Trophoblast cell (in vitro differentiated cells and primary cell): ENCODE measurements at regions not wholly inside any gene's neighbourhood (a gene's known extent, or its start where the extent isn't known, plus 50 kb on each side); places are given as distances from the start of the nearest gene placed in this dataset.

Experiments
- DNase-seq, 2 donors: peaks; one replicate each; pipeline ENCODE4 v3.0.0-alpha.2; 2016
- H2AFZ ChIP-seq: 2 replicates; pipeline ENCODE4 v1.6.1; 2013; ENCODE audit warnings: low read length, moderate library complexity, mild to moderate bottlenecking; ENCODE audit not compliant: insufficient read depth, poor library complexity
- H2AK5ac ChIP-seq: 2 replicates; pipeline ENCODE4 v1.6.1; 2013; ENCODE audit warnings: mild to moderate bottlenecking, low read length
- H2BK120ac ChIP-seq: 2 replicates; pipeline ENCODE4 v1.6.1; 2013; ENCODE audit warnings: low read length, mild to moderate bottlenecking, moderate library complexity; ENCODE audit not compliant: insufficient read depth, poor library complexity
- H2BK12ac ChIP-seq: 2 replicates; pipeline ENCODE4 v1.6.1; 2013; ENCODE audit warnings: mild to moderate bottlenecking, low read length, moderate library complexity
- H2BK5ac ChIP-seq: 2 replicates; pipeline ENCODE4 v1.6.1; 2013; ENCODE audit warnings: low read length, low read depth, moderate library complexity, mild to moderate bottlenecking; ENCODE audit not compliant: poor library complexity
- H3K14ac ChIP-seq: 2 replicates; pipeline ENCODE4 v1.6.1; 2013; ENCODE audit warnings: mild to moderate bottlenecking, low read length
- H3K18ac ChIP-seq: 2 replicates; pipeline ENCODE4 v1.6.1; 2013; ENCODE audit warnings: mild to moderate bottlenecking, low read length
- H3K23ac ChIP-seq: 2 replicates; pipeline ENCODE4 v1.6.1; 2013; ENCODE audit warnings: low read length
- H3K27ac ChIP-seq: 2 replicates; pipeline ENCODE4 v1.5.1; 2013; ENCODE audit warnings: low read depth, mild to moderate bottlenecking, inconsistent platforms, low read length, moderate library complexity
- H3K27me3 ChIP-seq: 2 replicates; pipeline ENCODE4 v1.6.1; 2013; ENCODE audit warnings: inconsistent platforms, mild to moderate bottlenecking, low read length, moderate library complexity; ENCODE audit not compliant: insufficient read depth
- H3K36me3 ChIP-seq, 2 experiments: 1 replicate in 1 of 2; 2 replicates in 1 of 2; pipeline ENCODE4 v1.6.1; 2013; ENCODE audit warnings: low read length in 2 of 2, mild to moderate bottlenecking in 2 of 2, moderate library complexity in 1 of 2; ENCODE audit not compliant: insufficient read depth in 2 of 2, control insufficient read depth in 1 of 2
- H3K4ac ChIP-seq: 2 replicates; pipeline ENCODE4 v1.6.1; 2013; ENCODE audit warnings: low read depth, mild to moderate bottlenecking, low read length, moderate library complexity
- H3K4me1 ChIP-seq, 2 experiments: 1 replicate in 1 of 2; 2 replicates in 1 of 2; pipeline ENCODE4 v1.6.1; 2013; ENCODE audit warnings: low read length in 2 of 2, mild to moderate bottlenecking in 2 of 2, moderate library complexity in 1 of 2; ENCODE audit not compliant: insufficient read depth in 2 of 2, control insufficient read depth in 1 of 2
- H3K4me2 ChIP-seq: 2 replicates; pipeline ENCODE4 v1.6.1; 2013; ENCODE audit warnings: inconsistent platforms, mild to moderate bottlenecking, low read length, moderate library complexity
- H3K4me3 ChIP-seq: 2 replicates; pipeline ENCODE4 v1.5.1; 2013; ENCODE audit warnings: mild to moderate bottlenecking, low read depth, low read length, inconsistent platforms
- H3K79me1 ChIP-seq: one replicate; pipeline ENCODE4 v1.6.1; 2013; ENCODE audit warnings: low read length
- H3K79me2 ChIP-seq: 2 replicates; pipeline ENCODE4 v1.6.1; 2013; ENCODE audit warnings: low read length, mild to moderate bottlenecking; ENCODE audit not compliant: control insufficient read depth, insufficient read depth, poor library complexity
- H3K9ac ChIP-seq: 2 replicates; pipeline ENCODE4 v1.6.1; 2013; ENCODE audit warnings: mild to moderate bottlenecking, low read length
- H3K9me3 ChIP-seq: 2 replicates; pipeline ENCODE4 v1.6.1; 2013; ENCODE audit warnings: low read depth, mild to moderate bottlenecking, control low read depth, inconsistent platforms, low read length; ENCODE audit not compliant: insufficient read depth
- H4K12ac ChIP-seq: 2 replicates; pipeline ENCODE4 v1.6.1; 2013; ENCODE audit warnings: low read depth, mild to moderate bottlenecking, low read length, moderate library complexity
- H4K8ac ChIP-seq: 2 replicates; pipeline ENCODE4 v1.6.1; 2013; ENCODE audit warnings: low read depth, mild to moderate bottlenecking, low read length, moderate library complexity
- H4K91ac ChIP-seq: one replicate; pipeline ENCODE4 v1.6.1; 2013; ENCODE audit warnings: low read depth, mild to moderate bottlenecking, low read length, moderate library complexity
- whole genome bisulfite sequencing: extraction: QIAGEN DNeasy Blood & Tissue Kit; methylation state at CpG from one replicate; pipeline ENCODE4 v1.1.7; 2013; ENCODE audit warnings: missing lambda C conversion rate; ENCODE audit not compliant: insufficient read length, insufficient coverage; ENCODE audit errors: extremely low coverage; 5-methylcytosine and 5-hydroxymethylcytosine counted together

DNA sequence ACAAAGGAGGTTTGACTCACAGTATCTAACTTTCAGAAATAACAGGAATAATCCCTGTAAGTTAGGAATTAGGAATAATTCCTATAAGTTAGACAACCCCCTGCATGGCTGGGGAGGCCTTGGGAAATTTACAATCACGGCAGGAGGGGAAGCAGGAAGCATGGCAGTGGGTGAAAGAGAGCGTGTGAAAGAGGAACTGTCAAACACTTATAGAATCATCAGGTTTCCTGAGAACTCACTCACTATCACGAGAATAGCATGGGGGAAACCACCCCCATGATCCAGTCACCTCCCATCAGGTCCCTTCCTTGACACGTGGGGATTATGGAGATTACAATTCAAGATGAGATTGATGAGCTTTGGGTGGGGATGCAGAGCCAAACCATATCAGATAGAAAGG lies 385.5 kb downstream of the IL20RB start:
- Histone ChIP-seq H2BK12ac (no peak overlapping the region), H2BK120ac (no peak overlapping the region), H4K91ac (no peak overlapping the region), H2BK5ac (no peak overlapping the region), H2AFZ (no peak overlapping the region), H3K4me3 (no peak overlapping the region), H3K4ac (no peak overlapping the region), H3K14ac (no peak overlapping the region), H4K8ac (no peak overlapping the region), H3K27me3 (no peaks in the 10 kb centered on the region), H3K18ac (no peak overlapping the region), H3K4me1 (no peaks in the 10 kb centered on the region), H2AK5ac (no peak overlapping the region), H4K12ac (no peak overlapping the region), H3K9ac (no peak overlapping the region), H3K36me3 (peaks cover 0 to 2% of the 10 kb centered on the region in 2 experiments), H3K27ac (no peak overlapping the region), H3K4me2 (no peak overlapping the region), H3K79me1 (no peaks in the 10 kb centered on the region), H3K79me2 (no peaks in the 10 kb centered on the region), H3K23ac (no peak overlapping the region), H3K9me3 (peaks cover 6% of the 10 kb centered on the region)
- WGBS = no CpG with 5 or more reads among the region's 4 CpGs
- DNase-seq = no peak

DNA sequence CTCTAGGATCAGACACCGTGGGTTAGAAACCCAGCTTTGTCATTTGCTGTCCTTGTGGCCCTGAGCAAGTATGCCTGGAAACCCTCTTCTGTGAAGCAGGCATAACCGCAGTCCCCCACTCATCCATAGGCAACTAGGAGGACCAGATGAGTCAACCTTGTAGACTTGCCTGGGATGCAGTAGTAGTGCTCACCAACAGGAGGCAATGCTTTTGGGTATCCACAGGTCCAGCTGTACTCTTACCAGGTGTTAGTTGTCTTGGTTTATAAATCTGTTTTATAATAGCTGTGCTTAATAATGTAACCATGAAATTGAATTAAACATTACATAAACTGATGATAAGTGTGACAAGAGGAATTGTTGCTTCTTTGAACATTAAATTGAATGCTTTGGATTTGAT lies 389.3 kb downstream of the IL20RB start:
- peak in 1 of 2 donors; percentile 3 for DNase-seq
- no peak overlapping the region for H3K9ac ChIP-seq
- no peak overlapping the region for H4K12ac ChIP-seq
- no peaks in the 10 kb centered on the region for H3K79me2 ChIP-seq
- H2AFZ ChIP-seq = no peak overlapping the region
- H3K23ac ChIP-seq = no peak overlapping the region
- WGBS = no CpG with 5 or more reads among the region's 2 CpGs
- H3K27ac ChIP-seq = no peak overlapping the region
- H3K9me3 ChIP-seq = peaks cover 1% of the 10 kb centered on the region
- no peaks in the 10 kb centered on the region for H3K4me1 ChIP-seq
- H3K79me1 ChIP-seq = no peaks in the 10 kb centered on the region
- no peak overlapping the region for H2BK12ac ChIP-seq
- H3K4me3 ChIP-seq = no peak overlapping the region
- no peak overlapping the region for H3K18ac ChIP-seq
- no peak overlapping the region for H2BK120ac ChIP-seq
- no peak overlapping the region for H3K4ac ChIP-seq
- H2AK5ac ChIP-seq = no peak overlapping the region
- H4K8ac ChIP-seq = no peak overlapping the region
- no peak overlapping the region for H3K14ac ChIP-seq
- no peak overlapping the region for H2BK5ac ChIP-seq
- no peaks in the 10 kb centered on the region for H3K36me3 ChIP-seq
- H3K27me3 ChIP-seq = no peaks in the 10 kb centered on the region
- H3K4me2 ChIP-seq = no peak overlapping the region
- no peak overlapping the region for H4K91ac ChIP-seq

DNA sequence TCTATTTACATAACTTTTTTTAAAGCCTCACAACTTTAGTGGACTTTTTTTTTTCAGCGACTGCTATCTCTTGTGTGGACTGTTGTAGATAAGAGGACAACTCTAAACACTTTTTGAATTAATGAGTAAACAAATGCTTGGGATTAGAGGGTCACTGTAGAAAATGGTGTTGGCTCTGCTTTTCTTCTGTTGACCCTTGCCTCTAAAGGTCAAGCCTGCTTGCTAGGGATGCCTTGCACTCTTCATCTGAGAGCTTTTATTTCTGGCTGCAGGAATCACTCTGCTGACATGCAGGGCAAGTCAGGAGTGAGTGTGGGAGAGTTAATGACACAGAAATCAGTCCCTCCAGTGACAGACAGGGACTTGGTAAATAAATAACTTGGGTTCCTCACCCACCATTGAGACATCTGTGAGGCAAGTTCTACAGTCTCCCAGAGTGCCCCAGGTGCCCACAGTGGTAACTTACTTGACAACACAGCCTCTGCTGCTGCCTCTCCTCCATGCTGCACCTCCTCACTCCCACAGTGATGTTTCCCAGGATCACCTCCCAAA lies 390.1 kb downstream of the IL20RB start:
- no peak overlapping the region for H3K23ac ChIP-seq
- H3K36me3 ChIP-seq = no peaks in the 10 kb centered on the region
- no peaks in the 10 kb centered on the region for H3K9me3 ChIP-seq
- H2AFZ ChIP-seq = no peak overlapping the region
- H3K4me3 ChIP-seq = no peak overlapping the region
- H4K8ac ChIP-seq = no peak overlapping the region
- H2BK5ac ChIP-seq = no peak overlapping the region
- H3K79me2 ChIP-seq = no peaks in the 10 kb centered on the region
- H2BK12ac ChIP-seq = no peak overlapping the region
- H3K4ac ChIP-seq = no peak overlapping the region
- H3K18ac ChIP-seq = no peak overlapping the region
- no peak overlapping the region for H3K27ac ChIP-seq
- no peaks in the 10 kb centered on the region for H3K79me1 ChIP-seq
- no peak overlapping the region for H3K4me2 ChIP-seq
- H3K9ac ChIP-seq = no peak overlapping the region
- no peak for DNase-seq
- no CpG with 5 or more reads among the region's 1 CpG for WGBS
- no peaks in the 10 kb centered on the region for H3K4me1 ChIP-seq
- no peaks in the 10 kb centered on the region for H3K27me3 ChIP-seq
- no peak overlapping the region for H2AK5ac ChIP-seq
- no peak overlapping the region for H2BK120ac ChIP-seq
- no peak overlapping the region for H3K14ac ChIP-seq
- no peak overlapping the region for H4K12ac ChIP-seq
- no peak overlapping the region for H4K91ac ChIP-seq

DNA sequence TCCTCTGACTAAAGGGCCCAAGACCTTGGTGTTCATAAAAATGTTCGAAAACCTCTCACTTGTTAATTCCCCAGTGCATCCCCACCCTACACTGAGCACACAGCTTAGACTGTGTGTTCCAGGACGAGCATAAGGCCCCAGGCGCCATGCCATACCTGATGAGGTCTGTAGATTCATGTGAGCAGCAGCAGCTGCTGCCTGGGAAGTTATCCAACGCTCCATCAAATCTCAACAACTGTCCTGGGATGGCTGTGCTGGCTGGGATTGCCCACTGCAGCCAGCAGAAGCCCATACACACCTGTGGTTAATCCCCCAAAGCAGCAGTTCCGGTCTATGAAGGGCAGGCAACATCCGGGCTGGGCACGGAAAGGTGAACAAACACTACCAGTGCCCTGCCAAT lies 391.2 kb downstream of the IL20RB start:
- H3K4me2 ChIP-seq = no peak overlapping the region
- H3K27ac ChIP-seq = no peak overlapping the region
- no peak for DNase-seq
- H3K27me3 ChIP-seq = no peaks in the 10 kb centered on the region
- no peak overlapping the region for H2BK5ac ChIP-seq
- no peak overlapping the region for H3K23ac ChIP-seq
- H3K79me2 ChIP-seq = no peaks in the 10 kb centered on the region
- no peak overlapping the region for H4K8ac ChIP-seq
- no peak overlapping the region for H4K12ac ChIP-seq
- H3K4ac ChIP-seq = no peak overlapping the region
- no peak overlapping the region for H3K4me3 ChIP-seq
- H3K4me1 ChIP-seq = no peaks in the 10 kb centered on the region
- no peak overlapping the region for H2AFZ ChIP-seq
- no CpG with 5 or more reads among the region's 7 CpGs for WGBS
- no peak overlapping the region for H3K9ac ChIP-seq
- H4K91ac ChIP-seq = no peak overlapping the region
- no peak overlapping the region for H2BK120ac ChIP-seq
- no peak overlapping the region for H2AK5ac ChIP-seq
- no peaks in the 10 kb centered on the region for H3K79me1 ChIP-seq
- H3K9me3 ChIP-seq = no peaks in the 10 kb centered on the region
- no peak overlapping the region for H2BK12ac ChIP-seq
- H3K14ac ChIP-seq = no peak overlapping the region
- no peaks in the 10 kb centered on the region for H3K36me3 ChIP-seq
- H3K18ac ChIP-seq = no peak overlapping the region
